ENCODE measurements at regions not wholly inside any gene's neighbourhood (a gene's known extent, or its start where the extent isn't known, plus 50 kb on each side); places are given as distances from the start of the nearest gene placed in this dataset.
A peak's percentile ranks its signal among the peaks of the same experiment; 100 is the strongest.

- Histone ChIP-seq H3K4me3 (ENCODE audit: insufficient read depth, low read depth, low read length) (no peak overlapping the region), H3K4me1 (ENCODE audit: control insufficient read depth, insufficient read depth, low read length) (no peaks in the 10 kb centered on the region), H3K36me3 (ENCODE audit: control insufficient read depth, insufficient read depth, low read length) (no peaks in the 10 kb centered on the region), H3K27ac (ENCODE audit: insufficient read depth, low read depth, low read length, poor library complexity, severe bottlenecking) (no peak overlapping the region), H3K9me3 (ENCODE audit: control insufficient read depth, low read length) (peaks cover 5% of the 10 kb centered on the region), H3K27me3 (ENCODE audit: control insufficient read depth, insufficient read depth, low read length, poor library complexity, severe bottlenecking) (no peaks in the 10 kb centered on the region)
- no CpG with 5 or more reads among the region's 1 CpG for whole genome bisulfite sequencing, 2 experiments
Observed at GRCh38 chr12:78600541-78600940, 264.0 kb upstream of the SYT1 start.

DNA sequence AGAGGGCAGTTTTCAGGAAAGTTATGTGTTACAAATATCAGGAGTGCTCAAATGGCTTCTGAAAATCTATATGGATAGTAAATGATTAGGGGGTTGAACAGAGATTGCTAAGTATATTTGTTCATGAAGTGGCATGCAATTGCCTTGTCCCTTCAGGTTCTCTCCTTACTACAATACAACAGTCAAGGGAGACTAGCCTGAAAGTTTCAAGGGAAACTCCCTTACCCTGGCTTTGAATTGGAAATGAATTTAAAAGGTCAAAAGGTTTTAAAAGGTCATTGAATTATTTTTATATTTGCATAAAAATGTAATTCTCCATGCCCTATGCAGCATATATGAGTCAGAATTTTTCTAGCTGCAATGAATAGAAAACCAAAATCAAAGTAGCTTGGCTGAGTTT is 253.1 kb upstream of the SYT1 start:
- Histone ChIP-seq H3K27ac (ENCODE audit: insufficient read depth, low read depth, low read length, poor library complexity, severe bottlenecking) (no peak overlapping the region), H3K9me3 (ENCODE audit: control insufficient read depth, low read length) (no peaks in the 10 kb centered on the region), H3K4me1 (ENCODE audit: control insufficient read depth, insufficient read depth, low read length) (no peaks in the 10 kb centered on the region), H3K4me3 (ENCODE audit: insufficient read depth, low read depth, low read length) (no peak overlapping the region), H3K27me3 (ENCODE audit: control insufficient read depth, insufficient read depth, low read length, poor library complexity, severe bottlenecking) (no peaks in the 10 kb centered on the region), H3K36me3 (ENCODE audit: control insufficient read depth, insufficient read depth, low read length) (no peaks in the 10 kb centered on the region)

- Histone ChIP-seq H3K27me3 (ENCODE audit: control insufficient read depth, insufficient read depth, low read length, poor library complexity, severe bottlenecking) (no peaks in the 10 kb centered on the region), H3K27ac (ENCODE audit: insufficient read depth, low read depth, low read length, poor library complexity, severe bottlenecking) (no peak overlapping the region), H3K9me3 (ENCODE audit: control insufficient read depth, low read length) (no peaks in the 10 kb centered on the region), H3K36me3 (ENCODE audit: control insufficient read depth, insufficient read depth, low read length) (no peaks in the 10 kb centered on the region), H3K4me3 (ENCODE audit: insufficient read depth, low read depth, low read length) (no peak overlapping the region), H3K4me1 (ENCODE audit: control insufficient read depth, insufficient read depth, low read length) (no peaks in the 10 kb centered on the region)
- WGBS, 2 experiments, result 90 to 93% methylated on average over 2 of the region's 2 CpGs
Observed at GRCh38 chr12:78612190-78612589, 252.4 kb upstream of the SYT1 start.

DNA sequence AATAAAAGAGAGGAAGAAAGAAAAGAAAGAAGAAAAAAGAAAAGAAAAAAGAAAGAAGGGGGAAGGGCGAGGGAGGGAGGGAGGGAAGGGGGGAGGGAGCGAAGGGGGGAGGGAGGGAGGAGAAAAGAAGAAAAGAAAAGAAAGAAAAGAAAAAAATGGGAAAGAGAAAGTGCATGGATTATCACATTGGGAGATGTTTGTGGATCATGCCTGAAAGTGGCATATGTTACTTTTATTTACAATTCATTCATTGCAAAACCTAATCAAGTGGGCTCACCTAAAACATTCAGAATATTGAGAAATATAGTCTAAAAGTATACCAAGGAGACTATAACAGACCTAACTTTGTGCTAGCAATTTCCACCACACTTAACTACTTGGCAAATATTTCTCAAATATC is 246.9 kb upstream of the SYT1 start:
- Histone ChIP-seq H3K36me3 (ENCODE audit: control insufficient read depth, insufficient read depth, low read length) (no peaks in the 10 kb centered on the region), H3K4me3 (ENCODE audit: insufficient read depth, low read depth, low read length) (no peak overlapping the region), H3K4me1 (ENCODE audit: control insufficient read depth, insufficient read depth, low read length) (peaks cover 2% of the 10 kb centered on the region), H3K27ac (ENCODE audit: insufficient read depth, low read depth, low read length, poor library complexity, severe bottlenecking) (no peak overlapping the region), H3K9me3 (ENCODE audit: control insufficient read depth, low read length) (no peaks in the 10 kb centered on the region), H3K27me3 (ENCODE audit: control insufficient read depth, insufficient read depth, low read length, poor library complexity, severe bottlenecking) (no peaks in the 10 kb centered on the region)
- whole genome bisulfite sequencing, 2 experiments, result no CpG with 5 or more reads among the region's 2 CpGs

GRCh38 chr12:78622529-78623195 is 241.9 kb upstream of the SYT1 start:
- WGBS, 2 experiments, result 72 to 88% methylated on average over 3 of the region's 3 CpGs
- Histone ChIP-seq H3K27me3 (ENCODE audit: control insufficient read depth, insufficient read depth, low read length, poor library complexity, severe bottlenecking) (no peaks in the 10 kb centered on the region), H3K4me3 (ENCODE audit: insufficient read depth, low read depth, low read length) (no peak overlapping the region), H3K9me3 (ENCODE audit: control insufficient read depth, low read length) (no peaks in the 10 kb centered on the region), H3K4me1 (ENCODE audit: control insufficient read depth, insufficient read depth, low read length) (peaks cover 10% of the 10 kb centered on the region), H3K27ac (ENCODE audit: insufficient read depth, low read depth, low read length, poor library complexity, severe bottlenecking) (peak overlapping the region; percentile 17), H3K36me3 (ENCODE audit: control insufficient read depth, insufficient read depth, low read length) (no peaks in the 10 kb centered on the region)

- 100% methylated on average over 1 of the region's 1 CpG; no CpG with 5 or more reads in 1 of the 2 experiments for WGBS, 2 experiments
Observed at GRCh38 chr12:78628491-78629100, 236.0 kb upstream of the SYT1 start.

DNA sequence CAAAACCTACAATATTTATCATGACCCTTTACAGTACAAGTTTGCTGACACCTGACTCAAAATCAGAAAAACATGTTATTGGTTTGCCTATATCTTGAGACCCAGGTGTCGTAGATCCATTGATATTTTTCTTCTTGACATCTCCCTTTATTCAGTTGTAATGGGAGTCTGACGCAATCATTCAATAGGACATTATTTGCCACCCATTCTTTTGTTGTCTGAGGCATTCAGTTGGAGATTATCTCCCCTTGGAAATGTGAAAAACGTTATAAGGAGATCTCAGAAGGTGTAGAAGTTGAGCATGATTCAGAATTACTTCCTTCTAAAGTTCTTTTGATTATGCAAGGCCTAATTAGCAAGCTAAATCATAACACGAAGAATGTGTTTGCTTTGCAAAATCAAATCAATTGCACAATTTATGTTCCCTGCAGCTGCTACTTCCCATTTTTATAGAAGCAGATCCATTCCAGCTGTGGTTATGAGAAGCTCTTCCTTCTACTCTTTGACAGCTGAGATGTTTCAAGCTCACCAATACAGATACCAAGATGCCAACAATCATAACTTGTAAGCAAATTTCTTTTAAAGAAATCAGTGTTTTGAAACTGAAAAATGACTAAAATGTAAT is 228.2 kb upstream of the SYT1 start:
- no peak overlapping the region for H3K4me3 ChIP-seq (ENCODE audit: insufficient read depth, low read depth, low read length)
- no peaks in the 10 kb centered on the region for H3K27me3 ChIP-seq (ENCODE audit: control insufficient read depth, insufficient read depth, low read length, poor library complexity, severe bottlenecking)
- H3K4me1 ChIP-seq (ENCODE audit: control insufficient read depth, insufficient read depth, low read length), result no peaks in the 10 kb centered on the region
- 65 to 76% methylated on average over 4 of the region's 4 CpGs for WGBS, 2 experiments
- H3K27ac ChIP-seq (ENCODE audit: insufficient read depth, low read depth, low read length, poor library complexity, severe bottlenecking), result no peak overlapping the region
- no peaks in the 10 kb centered on the region for H3K9me3 ChIP-seq (ENCODE audit: control insufficient read depth, low read length)
- H3K36me3 ChIP-seq (ENCODE audit: control insufficient read depth, insufficient read depth, low read length), result no peaks in the 10 kb centered on the region

More at GRCh38 chr12:78628491-78629100, 236.0 kb upstream of the SYT1 start:
- Histone ChIP-seq H3K27ac (ENCODE audit: insufficient read depth, low read depth, low read length, poor library complexity, severe bottlenecking) (no peak overlapping the region), H3K9me3 (ENCODE audit: control insufficient read depth, low read length) (no peaks in the 10 kb centered on the region), H3K4me3 (ENCODE audit: insufficient read depth, low read depth, low read length) (no peak overlapping the region), H3K36me3 (ENCODE audit: control insufficient read depth, insufficient read depth, low read length) (no peaks in the 10 kb centered on the region), H3K27me3 (ENCODE audit: control insufficient read depth, insufficient read depth, low read length, poor library complexity, severe bottlenecking) (no peaks in the 10 kb centered on the region), H3K4me1 (ENCODE audit: control insufficient read depth, insufficient read depth, low read length) (no peaks in the 10 kb centered on the region)

GRCh38 chr12:78641837-78642423 is 222.6 kb upstream of the SYT1 start:
- Histone ChIP-seq H3K4me1 (ENCODE audit: control insufficient read depth, insufficient read depth, low read length) (no peaks in the 10 kb centered on the region), H3K36me3 (ENCODE audit: control insufficient read depth, insufficient read depth, low read length) (no peaks in the 10 kb centered on the region), H3K27me3 (ENCODE audit: control insufficient read depth, insufficient read depth, low read length, poor library complexity, severe bottlenecking) (no peaks in the 10 kb centered on the region), H3K4me3 (ENCODE audit: insufficient read depth, low read depth, low read length) (no peak overlapping the region), H3K9me3 (ENCODE audit: control insufficient read depth, low read length) (no peaks in the 10 kb centered on the region), H3K27ac (ENCODE audit: insufficient read depth, low read depth, low read length, poor library complexity, severe bottlenecking) (no peak overlapping the region)
- no CpG with 5 or more reads among the region's 1 CpG for WGBS, 2 experiments

DNA sequence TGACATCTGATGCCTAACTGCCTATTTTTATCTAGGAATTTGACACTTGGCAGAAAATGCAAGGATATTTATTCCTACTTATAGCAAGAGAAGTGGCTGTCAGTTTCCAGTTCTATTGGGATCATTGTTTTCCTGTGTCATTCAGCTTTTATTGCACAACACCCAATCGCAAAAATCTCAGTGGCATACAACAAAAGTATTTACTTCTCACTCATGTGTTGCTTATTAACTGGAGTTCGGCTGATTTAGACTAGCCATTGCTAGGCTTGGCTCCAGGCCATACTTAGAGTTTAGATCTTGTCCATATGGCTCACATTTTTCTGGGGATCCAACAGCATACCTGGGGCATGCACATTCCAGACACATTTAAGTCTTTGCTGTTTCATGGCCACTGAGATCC is 218.6 kb upstream of the SYT1 start:
- H3K4me1 ChIP-seq (ENCODE audit: control insufficient read depth, insufficient read depth, low read length), result no peaks in the 10 kb centered on the region
- H3K27me3 ChIP-seq (ENCODE audit: control insufficient read depth, insufficient read depth, low read length, poor library complexity, severe bottlenecking), result peaks cover 4% of the 10 kb centered on the region
- H3K4me3 ChIP-seq (ENCODE audit: insufficient read depth, low read depth, low read length), result no peak overlapping the region
- H3K36me3 ChIP-seq (ENCODE audit: control insufficient read depth, insufficient read depth, low read length), result no peaks in the 10 kb centered on the region
- 90 to 92% methylated on average over 2 of the region's 2 CpGs for WGBS, 2 experiments
- no peak overlapping the region for H3K27ac ChIP-seq (ENCODE audit: insufficient read depth, low read depth, low read length, poor library complexity, severe bottlenecking)
- H3K9me3 ChIP-seq (ENCODE audit: control insufficient read depth, low read length), result no peaks in the 10 kb centered on the region

DNA sequence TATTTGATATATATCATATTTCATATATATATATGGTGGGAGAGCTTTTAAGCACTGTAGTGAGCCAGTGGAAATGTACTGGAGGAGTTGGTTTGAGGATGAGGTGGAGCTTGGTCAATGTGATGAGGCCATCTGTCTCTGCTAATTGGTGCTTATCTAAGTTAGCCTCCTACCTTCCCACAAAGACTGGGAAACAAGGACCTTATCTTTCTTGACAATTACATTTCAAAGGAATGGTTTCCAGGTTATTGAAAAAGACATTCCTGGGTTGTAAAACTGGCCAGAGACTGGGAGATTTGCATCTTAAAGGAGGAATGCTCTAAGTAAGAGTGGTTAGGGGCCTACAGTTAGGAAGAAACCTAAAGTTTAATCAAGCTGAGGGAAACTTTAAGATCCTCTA is 212.8 kb upstream of the SYT1 start:
- Histone ChIP-seq H3K36me3 (ENCODE audit: control insufficient read depth, insufficient read depth, low read length) (no peaks in the 10 kb centered on the region), H3K27ac (ENCODE audit: insufficient read depth, low read depth, low read length, poor library complexity, severe bottlenecking) (no peak overlapping the region), H3K27me3 (ENCODE audit: control insufficient read depth, insufficient read depth, low read length, poor library complexity, severe bottlenecking) (peaks cover 24% of the 10 kb centered on the region)

More for the DNA sequence above, 212.8 kb upstream of the SYT1 start:
- H3K4me1 ChIP-seq (ENCODE audit: control insufficient read depth, insufficient read depth, low read length), result no peaks in the 10 kb centered on the region
- no peaks in the 10 kb centered on the region for H3K9me3 ChIP-seq (ENCODE audit: control insufficient read depth, low read length)
- no peak overlapping the region for H3K4me3 ChIP-seq (ENCODE audit: insufficient read depth, low read depth, low read length)
